HEK293 (cell line): ENCODE measurements at regions not wholly inside any gene's neighbourhood (a gene's known extent, or its start where the extent isn't known, plus 50 kb on each side); places are given as distances from the start of the nearest gene placed in this dataset.

ENCODE experiments used
- CTCF ChIA-PET: fragments of 350-600 bp; formaldehyde crosslinking; extraction: SDS; loops from one replicate; lab custom pipeline; 2021; ENCODE audit warnings: antibody characterized with exemption; lab: Yijun Ruan, JAX
- POLR2A ChIA-PET: fragments of 300-600 bp; formaldehyde crosslinking; extraction: SDS; loops from one replicate; lab custom pipeline; 2020; ENCODE audit warnings: antibody characterized with exemption, inconsistent platforms; lab: Yijun Ruan, JAX
- H3K27ac ChIP-seq: fragments of 200-500 bp; sonication (Bioruptor generic); 2 replicates; pipeline ENCODE4 v1.5.1; 2014; ENCODE audit warnings: low read depth, low read length, control low read depth, inconsistent platforms; ENCODE audit errors: extremely low read depth
- H3K36me3 ChIP-seq, 2 experiments: fragments of 200-500 bp in 1 of 2; sonication (Bioruptor generic) in 1 of 2; 1 replicate in 1 of 2; 2 replicates in 1 of 2; pipeline ENCODE4 v1.5.1; 2014 to 2017; ENCODE audit warnings: inconsistent platforms in 2 of 2, low read length in 2 of 2; ENCODE audit not compliant: control insufficient read depth in 2 of 2, insufficient read depth in 1 of 2
- H3K4me1 ChIP-seq: fragments of 200-500 bp; sonication (Bioruptor generic); 2 replicates; pipeline ENCODE4 v1.5.1; 2014; ENCODE audit warnings: mild to moderate bottlenecking, low read length, inconsistent platforms; ENCODE audit not compliant: control insufficient read depth, insufficient read depth
- H3K4me3 ChIP-seq: 2 replicates; pipeline ENCODE4 v1.5.1; 2011; ENCODE audit warnings: low read depth, mild to moderate bottlenecking, control low read depth, low read length, moderate library complexity
- H3K9me3 ChIP-seq: fragments of 200-500 bp; sonication (Bioruptor generic); 2 replicates; pipeline ENCODE4 v1.5.1; 2014; ENCODE audit warnings: low read depth, low read length, inconsistent platforms; ENCODE audit not compliant: control insufficient read depth, insufficient read depth
- EGR2 ChIP-seq: fragments of 450-650 bp; formaldehyde crosslinking; IDR thresholded peaks from 2 replicates; pipeline ENCODE4 v1.5.1; 2016; ENCODE audit warnings: low read depth, missing biosample characterization, missing genetic modification characterization
- FEZF1 ChIP-seq: fragments of 450-650 bp; formaldehyde crosslinking; IDR thresholded peaks from 2 replicates; pipeline ENCODE4 v1.5.1; 2016; ENCODE audit warnings: missing biosample characterization, missing genetic modification characterization
- KLF16 ChIP-seq: fragments of 450-650 bp; formaldehyde crosslinking; IDR thresholded peaks from 2 replicates; pipeline ENCODE4 v1.5.1; 2017; ENCODE audit warnings: missing biosample characterization, missing genetic modification characterization
- MYNN ChIP-seq: fragments of 450-650 bp; formaldehyde crosslinking; IDR thresholded peaks from 2 replicates; pipeline ENCODE4 v1.5.1; 2016; ENCODE audit warnings: missing biosample characterization, missing genetic modification characterization, borderline replicate concordance
- PRDM6 ChIP-seq: fragments of 450-650 bp; formaldehyde crosslinking; IDR thresholded peaks from 2 replicates; pipeline ENCODE4 v1.5.1; 2017; ENCODE audit warnings: missing biosample characterization, missing genetic modification characterization
- TCF7L2 ChIP-seq: IDR thresholded peaks from 2 replicates; pipeline ENCODE4 v1.6.1; 2011; ENCODE audit warnings: low read depth, mild to moderate bottlenecking, inconsistent platforms, low read length, moderate library complexity, borderline replicate concordance
- ZBTB26 ChIP-seq: fragments of 450-650 bp; formaldehyde crosslinking; optimal IDR thresholded peaks from 2 replicates; pipeline ENCODE3; 2016; ENCODE audit warnings: missing biosample characterization, mild to moderate bottlenecking, missing genetic modification characterization
- ZBTB44 ChIP-seq: fragments of 450-650 bp; IDR thresholded peaks from 2 replicates; pipeline ENCODE4 v1.5.1; 2018; ENCODE audit warnings: missing biosample characterization, mild to moderate bottlenecking, missing genetic modification characterization
- ZFHX2 ChIP-seq: fragments of 450-650 bp; formaldehyde crosslinking; conservative IDR thresholded peaks from 2 replicates; pipeline ENCODE4 v1.5.1; 2016; ENCODE audit warnings: missing biosample characterization, missing genetic modification characterization
- ZNF184 ChIP-seq: fragments of 450-650 bp; IDR thresholded peaks from 2 replicates; pipeline ENCODE4 v1.5.1; 2018; ENCODE audit warnings: missing biosample characterization, mild to moderate bottlenecking, missing genetic modification characterization
- ZNF26 ChIP-seq: fragments of 450-650 bp; formaldehyde crosslinking; IDR thresholded peaks from 2 replicates; pipeline ENCODE4 v1.5.1; 2016; ENCODE audit warnings: missing biosample characterization, missing genetic modification characterization
- ZNF280D ChIP-seq: fragments of 450-650 bp; formaldehyde crosslinking; IDR thresholded peaks from 2 replicates; pipeline ENCODE4 v1.5.1; 2016; ENCODE audit warnings: missing biosample characterization, missing genetic modification characterization
- ZNF335 ChIP-seq: fragments of 450-650 bp; formaldehyde crosslinking; conservative IDR thresholded peaks from 2 replicates; pipeline ENCODE4 v1.5.1; 2016; ENCODE audit warnings: missing biosample characterization, missing genetic modification characterization
- ZNF341 ChIP-seq: fragments of 450-650 bp; formaldehyde crosslinking; IDR thresholded peaks from 2 replicates; pipeline ENCODE4; 2016; ENCODE audit warnings: low read depth, missing biosample characterization, missing genetic modification characterization
- ZNF501 ChIP-seq: fragments of 450-650 bp; formaldehyde crosslinking; IDR thresholded peaks from 2 replicates; pipeline ENCODE4 v1.5.1; 2016; ENCODE audit warnings: missing biosample characterization, missing genetic modification characterization
- ZNF530 ChIP-seq: fragments of 450-650 bp; formaldehyde crosslinking; IDR thresholded peaks from 2 replicates; pipeline ENCODE4 v1.5.1; 2016; ENCODE audit warnings: low read depth, missing biosample characterization, missing genetic modification characterization
- ZNF624 ChIP-seq: fragments of 450-650 bp; formaldehyde crosslinking; IDR thresholded peaks from 2 replicates; pipeline ENCODE4 v1.5.1; 2017; ENCODE audit warnings: missing biosample characterization, missing genetic modification characterization
- ZNF660 ChIP-seq: fragments of 450-650 bp; IDR thresholded peaks from 2 replicates; pipeline ENCODE4 v1.5.1; 2018; ENCODE audit warnings: missing biosample characterization, mild to moderate bottlenecking, missing genetic modification characterization
- ZNF664 ChIP-seq: fragments of 450-650 bp; formaldehyde crosslinking; IDR thresholded peaks from 2 replicates; pipeline ENCODE4 v1.5.1; 2016; ENCODE audit warnings: missing biosample characterization, missing genetic modification characterization
- ZNF747 ChIP-seq: fragments of 450-650 bp; formaldehyde crosslinking; IDR thresholded peaks from 2 replicates; pipeline ENCODE4 v1.5.1; 2016; ENCODE audit warnings: missing biosample characterization, missing genetic modification characterization
- ZSCAN30 ChIP-seq: fragments of 450-650 bp; IDR thresholded peaks from 2 replicates; pipeline ENCODE4 v1.5.1; 2018; ENCODE audit warnings: missing biosample characterization, mild to moderate bottlenecking, missing genetic modification characterization, moderate library complexity

- POLR2A ChIA-PET, result no interaction called here
- CTCF ChIA-PET, result interaction anchor here (0.8 kb wide), 1 partner anchor 83 kb away, joined by 4 read pairs; no protein-coding TSS in a partner anchor
- H3K9me3 ChIP-seq, result no peaks in the 10 kb centered on the region
Measured at GRCh38 chr6:170176898-170177771, 113.7 kb downstream of the DLL1 start.

GRCh38 chr6:170176136-170176897 lies 114.6 kb downstream of the DLL1 start:
- CTCF ChIA-PET, result interaction anchor here (0.8 kb wide), 1 partner anchor 82 kb away, joined by 4 read pairs; no protein-coding TSS in a partner anchor
- Histone ChIP-seq H3K36me3 (no peaks in the 10 kb centered on the region), H3K4me3 (no peak overlapping the region), H3K27ac (no peak overlapping the region), H3K4me1 (no peaks in the 10 kb centered on the region), H3K9me3 (no peaks in the 10 kb centered on the region)
- POLR2A ChIA-PET, result no interaction called here
- no peak for TF ChIP-seq ZNF501 (tag by site-specific recombination)
- TF ChIP-seq MYNN, result no peak
- TF ChIP-seq ZNF624 (tag by site-specific recombination), result no peak
- no peak for TF ChIP-seq ZNF747
- TF ChIP-seq ZSCAN30 (tag by site-specific recombination), result no peak
- TF ChIP-seq FEZF1 (tag by site-specific recombination), result no peak
- no peak for TF ChIP-seq ZNF341 (tag by site-specific recombination)
- no peak for TF ChIP-seq ZNF660 (tag by site-specific recombination)
- no peak for TF ChIP-seq PRDM6 (tag by site-specific recombination)
- no peak for TF ChIP-seq ZNF335
- TF ChIP-seq ZBTB26 (tag by site-specific recombination), result no peak
- TF ChIP-seq ZNF664 (tag by site-specific recombination), result no peak
- no peak for TF ChIP-seq KLF16 (tag by site-specific recombination)
- TF ChIP-seq ZNF280D (tag by site-specific recombination), result no peak
- peak; percentile 35; the same call in 1 of the 2 replicates for TF ChIP-seq EGR2 (tag by site-specific recombination)
- no peak for TF ChIP-seq ZNF184
- TF ChIP-seq ZFHX2 (tag by site-specific recombination), result peak; percentile 49; the same call in 1 of the 2 replicates

More at GRCh38 chr6:170176898-170177771, 113.7 kb downstream of the DLL1 start:
- Histone ChIP-seq H3K4me1 (no peaks in the 10 kb centered on the region), H3K4me3 (no peak overlapping the region), H3K27ac (no peak overlapping the region), H3K36me3 (no peaks in the 10 kb centered on the region)
- TF ChIP-seq ZNF530 (tag by site-specific recombination) (no peak), TCF7L2 (peak; percentile 29), ZNF26 (tag by site-specific recombination) (no peak), ZBTB44 (tag by site-specific recombination) (no peak)
